Endothelial cell of umbilical vein (primary cell): ENCODE measurements at regions not wholly inside any gene's neighbourhood (a gene's known extent, or its start where the extent isn't known, plus 50 kb on each side); places are given as distances from the start of the nearest gene placed in this dataset.

Experiments
- CTCF ChIP-seq, 2 donors: IDR thresholded peaks; 1 replicate in 1 of 2; 2 replicates in 1 of 2; pipeline ENCODE4 v1.5.1; 2011; ENCODE audit warnings: low read length in 2 of 2, mild to moderate bottlenecking in 2 of 2, moderate library complexity in 2 of 2, control low read depth in 1 of 2, inconsistent platforms in 1 of 2, low read depth in 1 of 2; ENCODE audit not compliant: insufficient read depth in 1 of 2; ENCODE audit errors: extremely low read depth in 1 of 2
- POLR2A ChIP-seq: IDR thresholded peaks from 2 replicates; pipeline ENCODE4 v1.6.1; 2012; ENCODE audit warnings: low read depth, mild to moderate bottlenecking, control low read depth, low read length

DNA sequence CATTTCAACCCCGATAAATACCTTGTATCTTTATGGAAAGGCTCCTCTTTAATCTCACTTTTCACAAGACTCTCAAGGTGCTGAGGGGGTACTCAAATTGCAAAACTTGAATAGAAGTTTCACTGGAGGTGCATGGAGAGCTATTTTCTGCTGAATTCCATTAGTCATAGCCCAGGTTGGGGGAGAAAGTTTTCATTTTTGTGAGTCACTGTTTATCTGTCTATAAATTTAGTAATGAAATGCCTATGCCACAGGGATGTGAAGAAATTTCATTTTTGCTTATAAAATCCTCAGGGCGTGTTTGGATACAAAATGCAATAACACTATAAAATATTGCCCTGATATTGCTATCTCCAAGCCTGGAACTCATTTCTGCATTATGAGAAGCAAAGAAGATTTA is 346.3 kb downstream of the LRATD1 start:
- TF ChIP-seq POLR2A (no peak), CTCF (IDR thresholded peaks at IDR 0.05; ENCODE audit: extremely low read depth in 1 of 2, insufficient read depth in 1 of 2, low read depth in 1 of 2, low read length in 2 of 2) (no peak)
